CD4-positive, alpha-beta T cell (primary cell): ENCODE measurements at regions not wholly inside any gene's neighbourhood (a gene's known extent, or its start where the extent isn't known, plus 50 kb on each side); places are given as distances from the start of the nearest gene placed in this dataset.

Experiments
- ATAC-seq: fragments of 200-7000 bp; cut with Tn5 transposase; one replicate; pipeline ENCODE4 v1.10.0; 2022; ENCODE audit warnings: mild to moderate bottlenecking; ENCODE audit not compliant: poor library complexity
- CTCF ChIA-PET: fragments of 350-600 bp; sonication (Branson Sonifier 250); formaldehyde crosslinking; loops from one replicate; lab custom pipeline; 2021; ENCODE audit warnings: antibody characterized with exemption, inconsistent platforms; lab: Charles Lee
- POLR2A ChIA-PET: fragments of 350-600 bp; sonication (Branson Sonifier 250); formaldehyde crosslinking; loops from one replicate; lab custom pipeline; 2021; ENCODE audit warnings: antibody characterized with exemption, inconsistent platforms; lab: Charles Lee
- DNase-seq, 14 experiments: peaks; one replicate each; pipeline ENCODE4 v3.0.0-alpha.2; 2013 to 2020; ENCODE audit warnings: mixed read lengths in 2 of 14
- H3K27ac ChIP-seq, 2 donors: one replicate each; pipeline versions ENCODE4 v1.5.1 to v1.7.0; 2013; ENCODE audit warnings: low read length in 2 of 2, low read depth in 1 of 2, mild to moderate bottlenecking in 1 of 2
- H3K27me3 ChIP-seq, 2 experiments: 1 replicate in 1 of 2; 2 replicates in 1 of 2; pipeline versions ENCODE4 v1.6.1 to v1.7.0; 2013; ENCODE audit warnings: low read length in 2 of 2, control low read depth in 1 of 2, mild to moderate bottlenecking in 1 of 2, moderate library complexity in 1 of 2; ENCODE audit not compliant: insufficient read depth in 2 of 2, control insufficient read depth in 1 of 2
- H3K36me3 ChIP-seq: one replicate; pipeline ENCODE4 v1.6.1; 2013; ENCODE audit warnings: low read length, control low read depth; ENCODE audit not compliant: insufficient read depth
- H3K4me1 ChIP-seq: one replicate; pipeline ENCODE4 v1.6.1; 2013; ENCODE audit warnings: low read length, control low read depth; ENCODE audit not compliant: insufficient read depth
- H3K4me3 ChIP-seq: one replicate; pipeline ENCODE4 v1.5.1; 2013; ENCODE audit warnings: mild to moderate bottlenecking, low read length, moderate library complexity
- H3K9me3 ChIP-seq, 2 experiments: 1 replicate in 1 of 2; 2 replicates in 1 of 2; pipeline versions ENCODE4 v1.6.1 to v1.7.0; 2013; ENCODE audit warnings: low read length in 2 of 2, mild to moderate bottlenecking in 2 of 2, control low read depth in 1 of 2, moderate library complexity in 1 of 2; ENCODE audit not compliant: control insufficient read depth in 1 of 2, insufficient read depth in 1 of 2
- H3K27ac Mint-ChIP-seq: one replicate; pipeline ENCODE4 v1.8.0; 2020; ENCODE audit warnings: mixed read lengths
- H3K27me3 Mint-ChIP-seq: one replicate; pipeline ENCODE4 v1.8.0; 2021; ENCODE audit warnings: mixed read lengths
- H3K36me3 Mint-ChIP-seq: one replicate; pipeline ENCODE4 v1.8.0; 2021; ENCODE audit warnings: low read depth, mixed read lengths
- H3K4me1 Mint-ChIP-seq: one replicate; pipeline ENCODE4 v1.8.0; 2021; ENCODE audit warnings: low read depth, mixed read lengths
- H3K4me3 Mint-ChIP-seq: one replicate; pipeline ENCODE4 v1.8.0; 2020; ENCODE audit warnings: mild to moderate bottlenecking, mixed read lengths
- H3K9me3 Mint-ChIP-seq: one replicate; pipeline ENCODE4 v1.8.0; 2020; ENCODE audit warnings: mixed read lengths
- intact Hi-C, 2 experiments: fragments of 100-400 bp; cut with DNase I in 1 of 2; cut with micrococcal nuclease in 1 of 2; formaldehyde crosslinking; loops; one replicate each; pipeline versions ENCODE4 v1.15.1 to v1.9.0; 2023 to 2025; cut with DNase I, micrococcal nuclease
- TF ChIP-seq, protein P1 (sequence below): fragments of 200-600 bp; IDR thresholded peaks from one replicate; pipeline ENCODE4 v1.8.0; 2022; ENCODE audit warnings: antibody characterized with exemption, mild to moderate bottlenecking

- intact Hi-C loops, result no loop called here
- no peak overlapping the region for H3K4me3 Mint-ChIP-seq
Observed at GRCh38 chr7:67781841-67782240, 785.2 kb downstream of the TYW1 start.

GRCh38 chr7:67786021-67786420 lies 789.4 kb downstream of the TYW1 start:
- DNase-seq (no peak), ATAC-seq (no peak)
- Mint-ChIP-seq H3K4me1 (no peaks in the 10 kb centered on the region), H3K36me3 (no peaks in the 10 kb centered on the region), H3K27ac (no peak overlapping the region), H3K4me3 (no peak overlapping the region), H3K9me3 (peaks cover 18% of the 10 kb centered on the region), H3K27me3 (no peaks in the 10 kb centered on the region)
- H3K27ac ChIP-seq, result no peak overlapping the region
- no peaks in the 10 kb centered on the region for H3K27me3 ChIP-seq
- no peaks in the 10 kb centered on the region for H3K4me1 ChIP-seq
- ChIA-PET CTCF (no interaction called here), POLR2A (no interaction called here)
- intact Hi-C loops, result no loop called here
- no peak overlapping the region for H3K4me3 ChIP-seq
- TF ChIP-seq, protein P1, sequence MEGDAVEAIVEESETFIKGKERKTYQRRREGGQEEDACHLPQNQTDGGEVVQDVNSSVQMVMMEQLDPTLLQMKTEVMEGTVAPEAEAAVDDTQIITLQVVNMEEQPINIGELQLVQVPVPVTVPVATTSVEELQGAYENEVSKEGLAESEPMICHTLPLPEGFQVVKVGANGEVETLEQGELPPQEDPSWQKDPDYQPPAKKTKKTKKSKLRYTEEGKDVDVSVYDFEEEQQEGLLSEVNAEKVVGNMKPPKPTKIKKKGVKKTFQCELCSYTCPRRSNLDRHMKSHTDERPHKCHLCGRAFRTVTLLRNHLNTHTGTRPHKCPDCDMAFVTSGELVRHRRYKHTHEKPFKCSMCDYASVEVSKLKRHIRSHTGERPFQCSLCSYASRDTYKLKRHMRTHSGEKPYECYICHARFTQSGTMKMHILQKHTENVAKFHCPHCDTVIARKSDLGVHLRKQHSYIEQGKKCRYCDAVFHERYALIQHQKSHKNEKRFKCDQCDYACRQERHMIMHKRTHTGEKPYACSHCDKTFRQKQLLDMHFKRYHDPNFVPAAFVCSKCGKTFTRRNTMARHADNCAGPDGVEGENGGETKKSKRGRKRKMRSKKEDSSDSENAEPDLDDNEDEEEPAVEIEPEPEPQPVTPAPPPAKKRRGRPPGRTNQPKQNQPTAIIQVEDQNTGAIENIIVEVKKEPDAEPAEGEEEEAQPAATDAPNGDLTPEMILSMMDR, result no peak
- peaks cover 0 to 18% of the 10 kb centered on the region in 2 experiments for H3K9me3 ChIP-seq
- H3K36me3 ChIP-seq, result no peaks in the 10 kb centered on the region

More at GRCh38 chr7:67781841-67782240, 785.2 kb downstream of the TYW1 start:
- Histone ChIP-seq H3K4me1 (no peaks in the 10 kb centered on the region), H3K4me3 (no peak overlapping the region), H3K9me3 (peaks cover 0 to 18% of the 10 kb centered on the region in 2 experiments), H3K27ac (no peak overlapping the region), H3K36me3 (no peaks in the 10 kb centered on the region), H3K27me3 (no peaks in the 10 kb centered on the region)
- TF ChIP-seq, protein P1, result no peak
- no peak for DNase-seq
- no peak for ATAC-seq
- H3K9me3 Mint-ChIP-seq, result peaks cover 13% of the 10 kb centered on the region
- ChIA-PET CTCF (no interaction called here), POLR2A (no interaction called here)
- no peaks in the 10 kb centered on the region for H3K27me3 Mint-ChIP-seq
- no peaks in the 10 kb centered on the region for H3K36me3 Mint-ChIP-seq
- no peak overlapping the region for H3K27ac Mint-ChIP-seq
- no peaks in the 10 kb centered on the region for H3K4me1 Mint-ChIP-seq

DNA sequence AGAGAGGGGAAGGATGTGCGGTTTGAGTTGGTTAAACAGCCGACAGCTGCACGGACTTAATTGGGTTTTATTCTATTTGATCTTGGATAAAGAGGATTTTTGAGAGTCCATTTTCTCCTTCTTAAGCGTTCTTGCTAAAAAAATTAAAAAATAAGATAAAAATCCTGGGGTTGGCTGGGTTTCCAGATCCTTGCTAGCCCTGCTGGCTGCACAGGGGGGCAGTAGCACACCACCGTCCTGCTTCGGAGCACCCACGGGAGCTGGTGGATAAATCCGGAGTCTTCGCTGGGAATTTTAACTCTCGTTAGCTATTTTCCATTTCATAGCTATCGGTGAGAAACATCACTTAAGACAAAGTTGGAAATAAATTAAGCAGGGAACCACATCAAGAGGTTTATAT lies 792.0 kb downstream of the TYW1 start:
- Histone ChIP-seq H3K36me3 (no peaks in the 10 kb centered on the region), H3K4me3 (no peak overlapping the region), H3K27me3 (no peaks in the 10 kb centered on the region), H3K4me1 (no peaks in the 10 kb centered on the region), H3K9me3 (peaks cover 0 to 15% of the 10 kb centered on the region in 2 experiments), H3K27ac (no peak overlapping the region)
- H3K4me1 Mint-ChIP-seq, result no peaks in the 10 kb centered on the region
- DNase-seq, result no peak
- H3K27me3 Mint-ChIP-seq, result no peaks in the 10 kb centered on the region
- ChIA-PET CTCF (no interaction called here), POLR2A (no interaction called here)
- no peak overlapping the region for H3K4me3 Mint-ChIP-seq
- TF ChIP-seq, protein P1, result no peak
- H3K36me3 Mint-ChIP-seq, result no peaks in the 10 kb centered on the region
- no peak for ATAC-seq
- peaks cover 20% of the 10 kb centered on the region for H3K9me3 Mint-ChIP-seq
- no peak overlapping the region for H3K27ac Mint-ChIP-seq
- intact Hi-C loops, result no loop called here
